Calu3 (cell line): ENCODE measurements at regions not wholly inside any gene's neighbourhood (a gene's known extent, or its start where the extent isn't known, plus 50 kb on each side); places are given as distances from the start of the nearest gene placed in this dataset.

Source experiments
- BruUV-seq: library from RNA; stranded (reverse); fragments of 400-500 nt; replicated peaks from 2 replicates; lab custom pipeline; 2021; lab: Mats Ljungman, UMichigan
- CTCF ChIA-PET: fragments of 300-600 bp; sonication (Branson Sonifier 250); formaldehyde crosslinking; loops from one replicate; lab custom pipeline; 2022; ENCODE audit warnings: antibody characterized with exemption; lab: Charles Lee
- DNase-seq: peaks from one replicate; pipeline ENCODE4 v3.0.0; 2022
- H3K27ac Mint-ChIP-seq: one replicate; pipeline ENCODE4 v1.8.0; 2022; ENCODE audit warnings: mixed read lengths; ENCODE audit not compliant: unreplicated experiment
- H3K27me3 Mint-ChIP-seq: one replicate; pipeline ENCODE4 v1.8.0; 2022; ENCODE audit warnings: mixed read lengths; ENCODE audit not compliant: unreplicated experiment
- H3K36me3 Mint-ChIP-seq: one replicate; pipeline ENCODE4 v1.8.0; 2022; ENCODE audit warnings: mild to moderate bottlenecking, moderate library complexity, mixed read lengths; ENCODE audit not compliant: insufficient read depth, unreplicated experiment
- H3K4me1 Mint-ChIP-seq: one replicate; pipeline ENCODE4 v1.8.0; 2022; ENCODE audit warnings: mild to moderate bottlenecking, low read depth, mixed read lengths; ENCODE audit not compliant: unreplicated experiment
- H3K4me3 Mint-ChIP-seq: one replicate; pipeline ENCODE4 v1.8.0; 2022; ENCODE audit warnings: mild to moderate bottlenecking, low read depth, moderate library complexity, mixed read lengths; ENCODE audit not compliant: unreplicated experiment
- H3K9me3 Mint-ChIP-seq: one replicate; pipeline ENCODE4 v1.8.0; 2022; ENCODE audit warnings: low read depth, mixed read lengths; ENCODE audit not compliant: unreplicated experiment
- CTCF ChIP-seq: fragments of 200-600 bp; IDR thresholded peaks from one replicate; pipeline ENCODE4 v1.8.0; 2022; ENCODE audit warnings: antibody characterized with exemption; ENCODE audit not compliant: unreplicated experiment
- intact Hi-C: fragments of 100-400 bp; cut with micrococcal nuclease; formaldehyde crosslinking; loops from one replicate; pipeline ENCODE4 v1.10.0; 2022; ENCODE audit not compliant: unreplicated experiment

GRCh38 chr4:136307765-136308164, 1224.5 kb downstream of the PCDH18 start:
- Mint-ChIP-seq H3K27ac (no peak overlapping the region), H3K4me3 (no peak overlapping the region), H3K36me3 (no peaks in the 10 kb centered on the region), H3K4me1 (no peaks in the 10 kb centered on the region), H3K9me3 (no peaks in the 10 kb centered on the region), H3K27me3 (no peaks in the 10 kb centered on the region)
- no peak for DNase-seq
- CTCF ChIA-PET, result no interaction called here
- BruUV-seq, result no TSS peak
- intact Hi-C loops, result no loop called here
- TF ChIP-seq CTCF, result no peak

- no TSS peak for BruUV-seq
- CTCF ChIA-PET, result no interaction called here
- intact Hi-C loops, result no loop called here
- no peaks in the 10 kb centered on the region for H3K9me3 Mint-ChIP-seq
- DNase-seq, result no peak
- no peak overlapping the region for H3K27ac Mint-ChIP-seq
- H3K27me3 Mint-ChIP-seq, result no peaks in the 10 kb centered on the region
- H3K36me3 Mint-ChIP-seq, result no peaks in the 10 kb centered on the region
- no peak for TF ChIP-seq CTCF
- H3K4me1 Mint-ChIP-seq, result no peaks in the 10 kb centered on the region
- no peak overlapping the region for H3K4me3 Mint-ChIP-seq
These were observed 1225.9 kb downstream of the PCDH18 start for GRCh38 chr4:136306361-136306760.

- TF ChIP-seq CTCF, result no peak
- no peak for DNase-seq
- H3K27me3 Mint-ChIP-seq, result no peaks in the 10 kb centered on the region
- H3K4me3 Mint-ChIP-seq, result no peak overlapping the region
- BruUV-seq, result no TSS peak
- intact Hi-C loops, result no loop called here
- no peaks in the 10 kb centered on the region for H3K9me3 Mint-ChIP-seq
- CTCF ChIA-PET, result interaction anchor here (0.6 kb wide), 1 partner anchor 1641 kb away, joined by 3 read pairs; no protein-coding TSS in a partner anchor
- no peaks in the 10 kb centered on the region for H3K4me1 Mint-ChIP-seq
- H3K27ac Mint-ChIP-seq, result no peak overlapping the region
- no peaks in the 10 kb centered on the region for H3K36me3 Mint-ChIP-seq
These were observed 1229.7 kb downstream of the PCDH18 start for GRCh38 chr4:136302566-136302965.

- Mint-ChIP-seq H3K9me3 (no peaks in the 10 kb centered on the region), H3K4me3 (no peak overlapping the region), H3K4me1 (no peaks in the 10 kb centered on the region), H3K27me3 (no peaks in the 10 kb centered on the region), H3K36me3 (no peaks in the 10 kb centered on the region), H3K27ac (no peak overlapping the region)
- no peak for DNase-seq
- intact Hi-C loops, result no loop called here
- BruUV-seq, result no TSS peak
- CTCF ChIA-PET, result interaction anchor here (0.6 kb wide), 1 partner anchor 1640 kb away, joined by 3 read pairs; no protein-coding TSS in a partner anchor
- TF ChIP-seq CTCF, result no peak
These were observed 1230.4 kb downstream of the PCDH18 start for GRCh38 chr4:136301749-136302495.
